HG03135 (cell line): ENCODE measurements at regions not wholly inside any gene's neighbourhood (a gene's known extent, or its start where the extent isn't known, plus 50 kb on each side); places are given as distances from the start of the nearest gene placed in this dataset.

Experiments used
- ATAC-seq: cut with Tn5 transposase; IDR thresholded peaks from one replicate; pipeline ENCODE4 v1.9.1; 2021; ENCODE audit warnings: mild to moderate bottlenecking, moderate library complexity; ENCODE audit not compliant: unreplicated experiment

DNA sequence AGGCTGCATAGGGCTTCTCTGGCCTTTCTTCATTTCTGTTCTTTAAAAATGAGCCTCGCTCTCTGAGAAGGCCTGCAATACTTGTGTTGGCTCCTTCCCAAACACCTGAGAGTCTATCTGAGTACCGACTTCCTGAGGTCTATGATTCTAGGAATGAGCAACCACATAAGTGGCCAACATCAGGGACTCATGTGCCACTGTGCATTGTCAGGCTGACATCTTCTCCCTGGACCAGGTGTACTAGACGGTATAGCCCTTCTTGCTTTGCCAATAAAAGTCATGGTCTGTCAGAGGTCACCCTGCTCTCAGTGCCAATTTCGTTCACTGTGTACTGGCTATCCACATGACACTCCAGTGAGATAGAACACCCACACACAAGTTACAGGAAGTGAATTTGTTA, 67.4 kb upstream of the EPHA5 start:
- ATAC-seq = no peak

DNA sequence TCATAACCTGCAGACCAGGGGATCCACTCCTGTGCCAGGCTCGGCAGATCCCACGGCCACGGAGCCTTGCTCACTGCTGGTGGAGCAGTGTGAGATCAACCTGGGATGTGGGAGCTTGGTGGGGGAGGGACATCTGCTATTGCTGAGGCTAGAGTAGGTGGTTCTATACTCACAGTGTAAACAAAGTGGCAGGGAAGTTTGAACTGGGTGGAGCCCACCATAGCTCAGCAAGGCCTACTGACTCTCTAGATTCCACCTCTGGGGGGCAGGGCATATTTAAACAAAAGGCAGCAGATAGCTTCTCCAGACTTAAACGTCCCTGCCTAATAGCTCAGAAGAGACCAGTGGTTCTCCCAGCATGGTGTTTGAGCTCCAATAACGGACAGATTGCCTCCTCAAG, 54.7 kb upstream of the EPHA5 start:
- no peak for ATAC-seq
